ENCODE measurements at regions not wholly inside any gene's neighbourhood (a gene's known extent, or its start where the extent isn't known, plus 50 kb on each side); places are given as distances from the start of the nearest gene placed in this dataset.

GRCh38 chr18:75880266-75880665 is 452.8 kb upstream of the SMIM21 start:
- no peak for TF ChIP-seq CTCF (IDR thresholded peaks at IDR 0.05)
- TF ChIP-seq POLR2A (IDR thresholded peaks at IDR 0.05), result no peak
